ENCODE measurements at regions not wholly inside any gene's neighbourhood (a gene's known extent, or its start where the extent isn't known, plus 50 kb on each side); places are given as distances from the start of the nearest gene placed in this dataset.

GRCh38 chr7:140239653-140239935 is 62.8 kb upstream of the KDM7A start:
- peak; percentile 40 for DNase-seq

GRCh38 chr7:140238778-140239652 is 62.2 kb upstream of the KDM7A start:
- DNase-seq: no peak

DNA sequence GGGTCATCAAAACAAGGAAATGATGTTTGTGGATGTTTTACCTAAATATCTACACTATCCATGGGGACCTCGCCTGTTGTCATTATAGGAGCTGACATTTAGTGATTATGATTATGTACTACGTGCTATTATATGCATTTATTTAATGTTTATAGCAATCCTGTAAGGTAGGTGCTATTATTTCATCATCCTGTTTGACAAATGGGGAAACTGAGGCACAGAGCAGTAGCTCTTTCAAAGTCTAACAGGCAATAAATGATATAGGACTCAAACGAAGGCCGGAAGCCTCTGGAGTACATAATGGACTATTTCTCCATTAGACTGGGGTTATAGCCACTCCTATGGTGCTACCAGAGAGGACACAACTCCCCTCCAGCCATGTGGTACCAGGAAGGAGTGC is 60.6 kb upstream of the KDM7A start:
- no peak for DNase-seq

GRCh38 chr7:140236626-140237025 is 59.8 kb upstream of the KDM7A start:
- DNase-seq: no peak

DNA sequence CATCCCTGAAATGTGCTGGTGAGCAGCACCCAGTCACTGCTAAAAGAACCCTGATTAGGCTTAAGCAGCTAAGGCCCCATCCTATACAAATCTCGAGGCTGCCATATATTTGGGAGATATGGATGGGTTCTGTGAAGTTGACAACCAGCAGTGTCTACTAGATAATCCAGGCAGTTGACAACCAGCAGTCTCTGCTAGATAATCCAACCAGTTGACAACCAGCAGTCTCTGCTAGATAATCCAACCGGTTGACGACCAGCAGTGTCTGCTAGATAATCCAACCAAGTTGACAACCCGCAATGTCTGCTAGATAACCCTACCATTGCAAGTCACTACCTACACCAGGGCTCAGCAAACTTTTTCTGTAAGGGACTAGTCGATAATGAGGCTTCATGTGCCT is 58.3 kb upstream of the KDM7A start:
- DNase-seq: no peak

GRCh38 chr7:140232957-140233917 is 56.5 kb upstream of the KDM7A start:
- DNase-seq: no peak

- DNase-seq: peak; percentile 57
Observed at GRCh38 chr7:140231771-140232491, 55.1 kb upstream of the KDM7A start.

GRCh38 chr7:140230861-140231770 is 54.3 kb upstream of the KDM7A start:
- DNase-seq: peak; percentile 69

DNA sequence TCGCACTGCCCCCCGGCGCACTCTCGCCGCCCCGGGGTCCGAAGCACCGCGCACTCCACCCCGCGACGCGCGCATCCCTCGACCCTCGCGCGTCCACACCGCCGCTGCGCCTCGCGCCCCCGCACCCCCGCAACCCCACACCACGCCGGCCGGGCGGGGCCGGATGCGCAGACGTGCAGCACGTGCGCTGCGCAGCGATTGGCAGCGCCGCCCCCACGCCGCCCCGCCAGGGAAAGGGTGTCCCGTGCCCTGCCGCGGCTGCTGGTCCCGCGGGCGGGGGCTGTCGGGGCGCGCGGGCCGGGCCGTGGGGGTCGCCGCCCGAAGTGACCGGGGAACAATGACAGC is 53.7 kb upstream of the KDM7A start:
- DNase-seq: peak; percentile 86

DNA sequence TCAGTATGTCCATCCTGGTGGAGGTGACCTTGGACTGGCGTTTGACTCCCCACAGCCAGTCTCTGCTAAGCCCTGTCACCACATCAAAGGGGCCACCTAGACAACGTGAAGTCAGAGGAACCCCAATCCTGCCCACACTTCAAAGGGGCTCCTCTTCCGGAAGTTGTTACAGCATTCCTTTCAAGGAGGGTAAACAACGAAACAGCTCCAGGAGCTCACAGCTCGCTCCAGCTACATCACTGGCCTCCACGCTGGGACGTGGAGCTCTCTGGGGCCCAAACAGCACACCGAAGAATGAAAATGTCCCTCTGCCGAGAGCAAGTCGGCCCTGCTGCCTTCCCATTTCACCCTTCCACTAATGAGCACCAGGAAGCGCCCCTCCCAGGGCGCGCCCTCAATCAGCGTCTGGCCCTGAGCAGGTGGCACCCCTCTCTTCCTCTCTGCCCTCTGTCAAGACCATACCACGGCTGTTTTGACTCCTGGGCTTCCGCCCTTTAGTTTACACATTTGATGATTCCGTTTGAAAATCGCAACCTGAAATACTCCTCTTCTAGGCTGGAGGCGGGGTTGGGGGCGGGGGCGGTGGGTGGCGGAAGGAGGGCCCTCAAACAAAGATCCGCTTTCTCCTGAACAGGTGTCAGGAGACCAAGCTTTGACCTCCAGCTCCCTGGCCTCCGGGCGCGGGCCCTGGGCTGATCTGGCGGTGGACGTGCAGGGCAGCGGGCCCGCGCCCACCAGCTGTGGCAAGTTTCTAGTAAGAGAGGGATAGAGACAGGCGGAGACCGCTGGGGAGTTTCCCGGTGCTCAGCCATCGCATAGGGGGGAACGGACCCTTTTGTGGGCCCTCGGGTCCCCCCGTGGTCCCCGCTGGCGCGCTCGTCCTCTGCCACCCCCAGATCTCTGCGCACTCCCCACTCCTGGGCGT is 53.1 kb upstream of the KDM7A start:
- peak; percentile 85 for DNase-seq

DNA sequence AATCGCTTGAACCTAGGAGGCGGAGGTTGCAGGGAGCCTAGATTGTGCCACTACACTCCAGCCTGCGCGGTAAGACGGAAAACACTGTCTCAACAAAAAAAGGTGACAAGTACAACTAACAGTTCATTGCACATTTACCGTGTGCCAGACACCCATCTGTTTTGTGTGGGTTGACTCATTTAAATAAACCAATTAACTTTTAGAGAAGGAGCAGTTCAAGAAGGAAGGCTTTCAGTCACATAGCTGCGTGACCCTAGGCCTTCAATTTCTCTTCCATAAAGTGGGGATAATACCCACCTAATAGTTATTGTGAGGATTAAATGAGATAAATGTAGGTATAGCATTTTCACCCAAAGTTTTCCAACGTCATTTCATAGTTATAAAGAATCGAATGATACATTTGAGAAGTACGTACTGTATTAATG is 52.3 kb upstream of the KDM7A start:
- DNase-seq: peak; percentile 56
